Hematopoietic multipotent progenitor cell (in vitro differentiated cells): ENCODE measurements at regions not wholly inside any gene's neighbourhood (a gene's known extent, or its start where the extent isn't known, plus 50 kb on each side); places are given as distances from the start of the nearest gene placed in this dataset.
A peak's percentile ranks its signal among the peaks of the same experiment; 100 is the strongest.

Experiments used
- DNase-seq, 3 donors: peaks; one replicate each; pipeline ENCODE4 v3.0.0-alpha.2; 2011 to 2015; ENCODE audit warnings: low read depth in 2 of 3, low spot score in 2 of 3

GRCh38 chr3:103047640-103048039 is 612.8 kb downstream of the ZPLD1 start:
- no peak for DNase-seq

GRCh38 chr3:103048068-103048722 is 613.4 kb downstream of the ZPLD1 start:
- peak in 2 of 3 donors; percentile 30 to 72 for DNase-seq

DNA sequence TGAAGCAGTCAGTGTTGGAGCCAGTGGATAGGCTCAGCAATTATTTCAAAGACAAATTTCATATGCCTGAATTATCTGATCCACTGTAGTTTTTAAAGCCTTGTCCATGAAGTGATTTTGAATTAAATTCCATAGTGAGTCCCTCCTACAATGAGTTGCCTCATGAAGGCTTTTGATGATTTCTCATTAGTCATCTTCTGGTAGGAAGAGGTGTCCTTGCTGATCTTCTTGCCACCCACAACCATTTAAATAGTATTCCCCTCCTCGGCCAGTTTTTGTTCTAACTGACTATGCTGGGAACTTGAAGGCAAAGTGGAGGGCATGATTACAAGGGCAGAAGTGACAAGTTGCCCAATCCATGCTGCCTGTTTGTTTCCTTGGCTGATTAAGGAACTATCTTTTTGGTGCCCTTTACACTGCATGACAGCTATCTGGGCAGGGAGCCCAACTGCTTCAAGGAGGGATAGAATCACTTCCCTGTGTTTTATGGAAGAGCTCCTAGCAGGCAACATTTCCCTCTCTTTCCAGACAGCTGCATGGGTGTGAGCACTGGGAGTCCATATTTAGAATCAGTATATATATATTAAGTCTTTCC is 617.5 kb downstream of the ZPLD1 start:
- no peak for DNase-seq

GRCh38 chr3:103055021-103055520 is 620.3 kb downstream of the ZPLD1 start:
- DNase-seq, result no peak

- DNase-seq, result no peak
These were observed 621.7 kb downstream of the ZPLD1 start for GRCh38 chr3:103056542-103056941.

GRCh38 chr3:103057003-103057402 is 622.2 kb downstream of the ZPLD1 start:
- no peak for DNase-seq

DNA sequence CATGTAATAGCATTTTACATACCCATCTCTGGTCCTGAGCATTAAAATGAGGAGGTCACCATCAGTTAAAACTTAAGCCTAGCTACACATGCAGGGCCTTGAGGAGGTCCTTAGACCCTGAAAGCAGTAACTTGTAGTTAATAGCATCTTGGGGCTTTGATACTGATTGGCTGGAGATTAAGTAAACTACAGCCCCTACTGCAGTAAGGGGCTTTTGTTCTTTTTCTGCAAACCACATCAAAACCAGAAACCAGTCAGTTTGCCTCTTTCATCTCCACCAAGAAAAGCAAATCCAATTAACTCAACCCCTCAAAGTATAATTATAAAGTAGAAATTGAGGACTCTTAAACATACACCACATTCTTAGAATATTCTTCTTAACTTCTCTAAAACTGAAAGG is 622.7 kb downstream of the ZPLD1 start:
- no peak for DNase-seq

- DNase-seq, result no peak
These were observed 624.6 kb downstream of the ZPLD1 start for GRCh38 chr3:103059432-103059831.

GRCh38 chr3:103060242-103060641 is 625.4 kb downstream of the ZPLD1 start:
- DNase-seq, result no peak

DNA sequence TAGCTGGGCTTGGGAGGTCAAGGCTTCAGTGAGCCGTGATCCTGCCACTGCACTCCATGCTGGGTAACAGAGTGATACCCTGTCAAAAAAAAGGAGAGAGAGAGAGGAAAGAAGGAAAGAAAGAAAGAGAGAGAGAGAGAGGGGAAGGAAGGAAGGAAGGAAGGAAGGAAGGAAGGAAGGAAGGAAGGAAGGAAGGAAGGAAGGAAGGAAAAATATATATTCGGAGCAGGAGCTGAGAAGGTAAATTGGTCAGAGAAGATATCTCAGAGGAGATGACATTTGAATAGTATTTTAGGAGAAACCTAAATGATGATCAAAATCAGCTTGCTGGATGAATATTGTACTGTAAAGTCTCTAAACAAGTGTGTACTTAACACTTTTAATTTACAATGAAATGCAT is 633.1 kb downstream of the ZPLD1 start:
- no peak for DNase-seq

GRCh38 chr3:103075282-103075681 is 640.5 kb downstream of the ZPLD1 start:
- DNase-seq, result no peak

DNA sequence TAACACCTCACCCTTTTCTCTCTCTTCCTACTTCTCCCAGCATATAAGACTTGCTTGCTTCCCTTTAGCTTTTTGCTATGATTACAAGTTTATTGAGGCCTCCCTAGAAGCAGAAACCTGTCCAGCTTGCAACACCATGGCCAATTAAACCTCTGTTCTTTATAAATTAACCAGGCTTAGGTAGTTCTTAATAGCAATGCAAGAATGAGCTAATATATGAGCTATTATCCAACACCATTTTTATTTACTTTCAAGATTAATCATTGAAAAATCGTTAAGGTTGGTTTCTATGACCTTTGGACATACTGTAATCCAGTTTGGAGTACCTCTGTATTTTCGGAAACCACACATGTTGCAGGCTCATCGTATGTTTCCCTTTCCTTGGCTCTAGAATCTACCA is 643.1 kb downstream of the ZPLD1 start:
- no peak for DNase-seq

DNA sequence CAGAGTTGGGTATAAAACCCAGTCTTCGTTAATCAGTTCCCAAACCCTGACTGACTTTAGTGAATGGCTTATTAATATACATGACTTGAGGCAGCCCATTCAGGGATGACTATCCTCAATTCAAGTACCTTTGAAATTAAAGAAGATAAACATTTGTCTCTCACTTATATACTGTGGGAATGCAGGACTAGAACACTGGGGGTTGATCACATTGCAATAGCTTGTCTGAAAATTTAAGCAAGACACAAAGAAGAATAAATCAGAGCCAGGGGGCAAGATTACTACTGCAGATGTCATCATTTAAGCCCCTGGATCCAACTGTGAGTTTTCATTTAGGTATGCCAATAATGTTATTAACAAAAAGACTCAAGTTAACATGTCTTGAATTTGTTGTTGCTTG is 647.7 kb downstream of the ZPLD1 start:
- DNase-seq, result no peak

DNA sequence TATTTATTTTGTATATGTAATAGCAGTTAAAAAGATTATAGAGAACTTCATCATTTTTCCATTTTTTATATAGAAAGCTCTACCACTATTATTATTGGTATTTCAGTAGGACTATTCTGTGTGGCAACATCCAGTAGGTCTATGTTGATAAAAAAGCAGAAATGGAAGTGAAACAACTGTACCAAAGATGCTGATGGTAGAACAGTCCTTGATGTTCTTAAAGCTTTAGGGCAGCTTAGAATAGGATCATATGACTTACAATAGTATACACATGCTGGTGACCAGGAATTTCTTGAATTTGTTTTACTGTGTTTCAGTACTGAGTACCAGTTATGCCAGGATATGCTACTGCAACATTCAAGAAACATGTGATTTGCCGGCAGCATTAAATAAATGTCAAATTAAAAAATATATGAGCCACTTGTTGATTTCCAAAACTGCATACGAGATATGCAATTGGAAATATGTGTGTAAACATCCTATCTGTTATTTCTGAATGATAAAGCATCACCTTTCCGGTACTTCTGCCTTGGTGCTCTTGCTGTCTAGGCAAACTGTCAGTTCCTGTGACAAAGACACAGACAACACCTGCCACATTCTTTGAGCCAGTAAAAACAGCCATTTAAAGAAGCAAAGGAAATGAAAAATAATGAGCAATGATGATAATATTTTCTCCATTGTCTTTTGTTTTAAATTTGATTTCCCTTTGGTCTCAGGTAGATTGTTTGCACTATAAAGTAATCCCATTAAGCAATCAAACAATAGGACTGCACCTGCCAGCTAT is 649.2 kb downstream of the ZPLD1 start:
- no peak for DNase-seq

DNA sequence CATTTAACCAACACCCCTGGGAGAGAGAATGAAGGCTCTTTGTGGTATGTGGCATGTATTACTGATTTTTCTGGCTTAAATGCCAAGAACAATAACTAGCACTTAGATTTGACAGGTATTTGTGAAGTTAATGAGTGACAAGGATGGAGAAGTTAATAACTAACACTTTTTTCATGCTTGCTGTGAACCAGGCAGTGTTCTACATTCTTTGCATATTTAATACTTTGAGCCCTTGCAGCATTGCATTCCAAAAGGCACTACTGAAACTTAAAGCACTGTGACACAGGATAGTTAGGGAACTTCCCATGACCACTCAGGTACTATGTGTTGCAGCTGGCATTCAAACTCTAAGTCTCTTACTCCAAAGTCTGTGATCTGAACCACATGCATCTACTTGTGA is 650.6 kb downstream of the ZPLD1 start:
- no peak for DNase-seq

DNA sequence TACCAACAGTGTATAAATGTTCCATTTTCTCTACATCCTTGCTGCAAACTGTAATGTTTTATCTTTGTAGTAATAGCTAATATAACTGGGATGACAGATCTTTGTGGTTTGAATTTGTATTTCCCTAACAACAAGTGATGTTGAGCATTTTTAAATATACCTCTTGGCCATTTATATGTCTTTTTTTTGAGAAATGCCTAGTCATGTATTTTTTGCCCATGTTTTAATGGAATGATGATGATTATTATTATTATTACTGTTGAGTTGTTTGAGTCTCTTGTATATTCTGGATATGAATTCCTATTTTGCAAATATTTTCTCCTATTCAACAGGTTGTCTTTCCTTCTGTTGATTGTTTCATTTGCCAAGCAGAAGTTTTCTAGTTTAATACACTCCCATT is 654.9 kb downstream of the ZPLD1 start:
- no peak for DNase-seq

- no peak for DNase-seq
These were observed 670.4 kb downstream of the ZPLD1 start for GRCh38 chr3:103105206-103105605.

- no peak for DNase-seq
These were observed 677.5 kb downstream of the ZPLD1 start for GRCh38 chr3:103112273-103112672.

- no peak for DNase-seq
These were observed 691.3 kb downstream of the ZPLD1 start for GRCh38 chr3:103126115-103126514.

- DNase-seq, result no peak
These were observed 692.3 kb downstream of the ZPLD1 start for GRCh38 chr3:103127098-103127630.

GRCh38 chr3:103127737-103128136 is 692.9 kb downstream of the ZPLD1 start:
- DNase-seq, result no peak
